Ammon's horn (tissue), 1 donor: ENCODE measurements at regions not wholly inside any gene's neighbourhood (a gene's known extent, or its start where the extent isn't known, plus 50 kb on each side); places are given as distances from the start of the nearest gene placed in this dataset.
"Not testable (repeated sequence)": the region's sequence is repeated elsewhere in the genome, so short reads cannot be mapped to it uniquely, and the experiment has no call there.

Source experiments
- DNase-seq: peaks from one replicate; pipeline ENCODE4 v3.0.0-alpha.2; 2016; ENCODE audit warnings: low spot score

DNA sequence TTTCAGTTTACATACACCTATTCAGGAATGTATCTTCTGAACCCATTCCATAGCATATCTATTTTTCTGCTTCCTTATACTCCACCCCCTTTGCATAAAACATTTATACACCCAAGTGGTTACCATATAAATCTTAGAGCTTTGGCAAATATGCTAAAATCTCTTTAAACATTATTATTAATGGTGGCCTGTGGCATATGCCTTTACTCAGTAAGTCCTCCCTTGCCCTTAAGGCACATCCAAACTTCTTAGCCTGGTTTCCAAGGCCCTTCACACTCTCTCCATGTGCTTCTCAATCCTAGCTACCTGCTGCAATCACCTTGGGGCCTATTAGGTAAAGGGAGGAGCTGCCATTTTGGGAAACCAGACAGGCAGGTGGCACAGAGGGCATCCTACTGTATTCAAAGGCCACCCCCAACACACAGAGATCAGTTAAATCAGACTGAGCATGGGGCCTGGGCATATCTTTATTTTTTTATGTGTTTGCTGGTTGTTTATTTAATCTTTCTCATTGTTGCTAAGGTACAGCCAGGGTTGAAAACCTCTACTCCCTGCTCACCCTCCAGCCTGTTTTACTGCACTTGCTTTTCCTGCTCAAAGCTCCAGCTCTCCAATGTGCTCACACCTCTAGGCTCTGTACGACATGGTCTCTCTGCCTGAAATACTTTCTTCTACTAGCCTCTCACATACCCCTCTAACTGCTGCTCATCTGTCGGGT is 242.8 kb upstream of the HNRNPA3 start:
- no peak for DNase-seq

GRCh38 chr2:176976736-176977685 is 235.6 kb upstream of the HNRNPA3 start:
- DNase-seq, result peak; percentile 28

GRCh38 chr2:176978921-176979320 is 233.7 kb upstream of the HNRNPA3 start:
- no peak for DNase-seq

- DNase-seq, result no peak
These were observed 232.4 kb upstream of the HNRNPA3 start for GRCh38 chr2:176979981-176980710.

DNA sequence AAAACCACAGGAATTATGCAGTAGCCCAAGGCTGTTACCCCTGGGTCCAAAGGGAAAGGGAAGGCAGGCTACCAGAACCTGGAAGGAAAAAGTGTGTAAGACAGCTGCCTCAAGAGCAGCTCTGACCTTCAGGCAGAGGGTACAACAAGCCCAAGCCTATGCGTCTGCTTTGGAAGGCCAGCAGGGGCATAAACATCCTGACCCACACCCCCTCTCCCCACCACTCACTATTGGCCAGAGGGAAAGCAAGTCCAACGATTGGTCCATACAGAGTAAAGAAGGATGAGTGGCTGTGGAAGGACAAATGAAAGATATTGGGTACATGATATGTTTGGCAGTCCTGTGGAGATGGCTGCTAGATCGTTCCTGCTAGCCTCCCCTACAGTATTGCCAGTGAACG is 227.6 kb upstream of the HNRNPA3 start:
- no peak for DNase-seq

DNA sequence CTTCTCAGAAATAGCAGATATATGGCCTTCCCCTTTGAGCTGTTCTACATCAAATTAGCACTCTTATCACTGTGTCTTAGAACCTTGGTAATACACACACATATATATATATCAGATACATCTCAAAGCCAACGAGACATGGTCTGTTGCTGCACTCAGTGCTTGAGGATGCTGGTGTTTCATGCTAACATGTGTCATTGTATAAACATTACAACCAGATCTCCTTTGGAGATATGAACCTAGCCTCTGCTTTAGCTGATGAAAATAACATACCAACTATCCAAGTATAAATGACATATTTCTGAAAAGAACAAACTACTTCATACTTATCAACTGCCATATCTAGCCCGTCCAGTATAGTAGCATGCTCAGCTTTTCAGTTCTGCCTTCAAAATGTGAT is 226.7 kb upstream of the HNRNPA3 start:
- DNase-seq, result no peak

DNA sequence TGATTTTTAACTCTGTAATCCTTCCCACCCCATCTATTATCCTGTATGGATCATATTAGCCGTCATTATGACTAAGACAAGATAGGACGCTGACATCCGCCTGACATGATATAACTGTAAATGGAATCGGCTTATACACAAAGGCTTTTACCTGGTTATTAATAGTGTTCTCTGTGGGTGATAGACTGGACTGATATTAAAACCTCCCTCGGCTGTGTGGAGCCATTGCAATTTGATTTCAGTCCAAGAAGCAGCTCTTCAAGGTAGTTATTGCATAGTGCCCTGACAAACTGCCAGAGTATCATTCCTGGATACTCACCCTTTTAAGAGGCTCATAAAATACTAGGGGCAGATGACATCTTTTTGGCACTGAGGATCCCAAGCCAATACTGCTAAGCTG is 226.1 kb upstream of the HNRNPA3 start:
- no peak for DNase-seq

GRCh38 chr2:176991411-176991810 is 221.2 kb upstream of the HNRNPA3 start:
- DNase-seq, result no peak

DNA sequence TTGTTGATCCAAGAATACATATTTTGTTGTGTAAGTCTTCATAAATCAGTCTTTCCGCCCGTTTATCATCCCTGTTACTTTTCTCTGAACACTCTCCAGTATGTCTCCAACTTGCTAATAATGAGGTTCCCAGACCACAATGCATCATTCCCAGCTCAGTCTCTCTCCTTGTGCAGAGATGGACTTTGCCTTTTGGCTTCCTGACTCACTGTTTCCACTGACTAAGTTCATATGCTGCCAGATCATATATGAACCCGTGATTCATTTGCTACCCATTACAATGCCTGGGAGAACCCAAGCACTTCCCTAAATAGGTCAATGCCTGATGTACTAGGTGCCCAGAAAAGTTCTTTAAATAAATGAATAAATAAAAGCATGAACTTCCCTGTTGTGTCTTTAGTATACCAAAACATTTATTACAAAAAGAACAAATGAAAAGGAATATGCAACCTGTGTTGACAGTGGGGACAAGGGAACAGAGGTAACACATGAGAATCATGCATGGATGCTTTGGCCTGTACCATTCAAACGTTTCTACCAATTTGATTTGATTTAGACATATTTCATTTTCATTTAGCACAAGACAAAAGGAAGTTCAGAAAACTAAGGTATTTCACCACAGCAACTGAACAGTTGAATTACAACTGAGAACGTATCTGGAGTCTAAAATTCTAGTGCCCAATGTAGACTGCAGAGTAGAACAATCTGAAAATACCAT is 215.4 kb upstream of the HNRNPA3 start:
- no peak for DNase-seq

DNA sequence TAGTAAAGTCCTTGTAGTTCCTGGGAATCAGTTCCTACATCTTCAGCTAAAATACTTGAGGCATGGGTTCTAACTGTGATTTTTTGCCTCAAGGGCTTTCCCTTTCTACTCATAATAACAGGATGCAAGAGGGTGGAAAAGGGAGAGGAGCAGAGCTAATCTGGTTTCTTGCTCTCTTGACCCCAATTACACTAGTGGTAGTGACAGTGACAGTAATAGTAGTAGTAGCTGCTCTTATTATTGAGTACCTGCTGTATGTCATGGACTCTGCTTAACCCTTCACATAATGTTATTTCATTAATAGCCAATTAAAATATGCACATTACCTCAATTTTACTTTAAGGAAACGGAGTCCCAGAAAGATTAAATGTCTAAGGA is 214.8 kb upstream of the HNRNPA3 start:
- no peak for DNase-seq

GRCh38 chr2:176999301-176999700 is 213.3 kb upstream of the HNRNPA3 start:
- no peak for DNase-seq

DNA sequence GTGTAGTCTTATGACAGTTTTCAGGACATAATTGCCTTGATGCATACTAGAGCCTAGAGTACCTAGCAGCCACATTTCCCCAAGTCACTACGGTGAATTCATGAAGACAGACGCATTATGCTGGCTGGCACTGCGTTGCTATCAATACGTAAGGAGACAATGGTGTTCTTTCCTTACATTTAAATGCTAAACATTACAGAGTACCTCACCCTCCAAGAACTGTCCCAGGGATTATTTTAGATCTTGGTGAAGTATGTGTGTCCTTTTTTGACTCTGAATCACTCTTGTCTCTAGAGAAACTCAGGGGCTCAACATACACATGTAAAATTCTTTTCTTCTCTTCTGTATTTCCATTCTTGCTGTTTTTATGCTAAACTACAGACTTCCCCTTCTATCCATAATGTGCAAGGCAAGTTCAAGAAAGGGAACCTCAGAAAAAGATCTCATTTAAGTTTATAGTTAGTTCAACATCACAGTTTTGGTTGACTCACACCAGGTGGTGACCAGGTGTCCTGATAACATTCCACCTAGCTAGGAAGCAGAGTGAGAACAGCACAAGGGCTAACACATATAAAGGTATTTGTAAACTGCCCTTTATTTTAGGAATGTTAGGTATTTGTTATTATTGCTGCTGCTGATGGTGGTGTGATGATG is 212.4 kb upstream of the HNRNPA3 start:
- no peak for DNase-seq

DNA sequence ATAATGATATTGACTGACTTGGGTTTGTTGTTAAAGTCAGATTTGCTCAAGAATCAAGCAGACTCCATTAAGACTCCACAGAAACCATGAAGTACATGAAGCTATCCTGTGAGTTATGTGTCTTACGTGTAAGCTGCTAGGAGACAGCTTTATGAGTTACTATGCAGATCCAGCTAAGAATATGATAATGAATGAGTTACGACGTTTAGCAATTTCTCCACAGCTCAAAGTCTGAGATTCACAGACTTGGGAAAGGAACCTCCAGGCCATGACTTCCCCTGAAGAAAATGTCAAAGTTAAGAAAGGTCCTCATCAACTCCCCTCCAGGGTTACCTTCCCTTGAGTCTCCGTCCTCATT is 211.9 kb upstream of the HNRNPA3 start:
- DNase-seq, result no peak

DNA sequence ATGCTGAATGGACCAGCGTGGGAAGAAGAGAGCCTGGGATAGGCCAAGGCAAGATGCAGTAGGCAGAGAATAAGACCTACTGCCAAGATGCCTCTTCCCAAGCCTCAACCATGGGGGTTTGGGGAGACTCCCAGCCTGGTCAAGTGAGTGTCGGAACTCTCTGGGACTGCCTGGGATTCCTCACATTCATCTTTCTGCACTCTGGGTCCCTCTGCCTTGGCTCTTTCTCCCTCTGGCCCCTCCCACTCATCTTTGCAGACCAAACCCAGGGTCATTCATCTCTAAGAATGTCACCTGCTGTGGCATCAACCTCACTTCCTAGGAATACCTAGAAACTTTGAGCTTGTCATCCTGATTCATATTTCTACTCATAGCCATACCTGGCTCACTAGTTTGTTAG is 211.3 kb upstream of the HNRNPA3 start:
- DNase-seq, result no peak

- no peak for DNase-seq
These were observed 209.6 kb upstream of the HNRNPA3 start for GRCh38 chr2:177002983-177003382.

- not testable (repeated sequence) for DNase-seq
These were observed 204.9 kb upstream of the HNRNPA3 start for GRCh38 chr2:177007726-177008125.

GRCh38 chr2:177008662-177009061 is 203.9 kb upstream of the HNRNPA3 start:
- not testable (repeated sequence) for DNase-seq

DNA sequence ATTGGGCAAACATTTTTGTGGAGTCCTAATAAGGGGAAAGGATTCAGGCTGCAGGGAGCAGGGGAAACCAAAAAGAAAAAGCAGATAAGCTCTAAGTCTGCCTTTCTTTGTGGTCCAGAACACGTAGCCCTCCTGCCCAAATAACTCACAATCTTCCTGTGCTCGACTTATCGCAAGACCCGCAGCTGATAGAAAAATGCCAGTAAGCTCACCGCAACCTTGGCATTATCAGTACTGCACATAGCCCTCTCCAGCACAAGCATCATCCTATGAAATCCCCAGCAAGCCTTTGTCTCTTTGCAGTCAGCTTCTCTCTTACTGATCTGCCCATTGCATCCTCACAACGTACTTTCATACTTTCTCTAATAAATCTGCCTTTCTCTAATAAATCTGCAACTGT is 202.4 kb upstream of the HNRNPA3 start:
- no peak for DNase-seq

DNA sequence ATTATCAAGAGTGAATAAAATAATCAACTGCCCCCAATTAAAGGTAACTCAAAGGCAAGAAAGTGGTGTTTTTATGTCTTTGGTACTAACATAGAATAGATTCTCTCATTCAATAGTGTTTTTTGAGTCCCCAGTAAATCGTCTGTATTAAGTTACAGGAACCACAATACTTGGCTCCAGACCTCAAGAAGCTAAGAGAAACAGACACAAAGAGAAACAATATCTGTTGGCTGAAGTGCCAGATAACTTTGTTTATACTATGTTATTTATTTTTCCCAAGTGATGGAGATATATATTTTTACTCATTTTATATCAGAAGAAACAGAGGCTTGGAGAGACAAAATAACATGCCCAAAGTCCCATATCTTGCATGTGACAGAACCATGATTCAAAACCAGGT is 201.7 kb upstream of the HNRNPA3 start:
- no peak for DNase-seq

GRCh38 chr2:177014946-177015345 is 197.6 kb upstream of the HNRNPA3 start:
- no peak for DNase-seq

DNA sequence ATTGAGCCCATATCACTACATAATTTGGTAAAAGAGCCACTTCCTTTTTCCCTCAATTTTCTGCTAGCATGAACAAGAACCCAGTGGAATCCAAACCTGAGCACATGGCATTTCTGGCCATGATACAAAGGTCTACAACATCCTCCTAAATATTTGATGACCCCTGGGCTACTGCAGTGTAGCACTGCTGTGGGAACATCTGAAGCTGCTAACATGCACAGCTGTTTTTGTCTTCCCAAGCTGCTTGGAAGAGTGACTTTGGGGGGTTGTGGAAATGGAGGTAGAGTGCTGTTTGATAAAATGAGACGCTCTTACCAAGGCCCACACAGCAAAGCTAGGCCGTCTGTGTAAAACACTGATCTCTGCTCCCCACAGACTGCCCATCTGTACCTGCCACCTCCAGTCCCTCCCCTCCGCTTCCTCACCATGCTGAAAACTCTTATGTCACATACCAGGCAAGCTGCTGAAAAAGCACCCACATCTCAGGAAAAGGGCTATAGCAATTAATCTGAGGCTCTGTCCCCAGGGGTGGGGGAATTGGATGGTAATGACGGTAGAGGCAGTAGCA is 197.2 kb upstream of the HNRNPA3 start:
- DNase-seq, result no peak
